Right kidney (tissue), 1 donor: ENCODE measurements at regions not wholly inside any gene's neighbourhood (a gene's known extent, or its start where the extent isn't known, plus 50 kb on each side); places are given as distances from the start of the nearest gene placed in this dataset.

Experiments used
- DNase-seq: peaks from one replicate; pipeline ENCODE4 v3.0.0-alpha.2; 2016

DNA sequence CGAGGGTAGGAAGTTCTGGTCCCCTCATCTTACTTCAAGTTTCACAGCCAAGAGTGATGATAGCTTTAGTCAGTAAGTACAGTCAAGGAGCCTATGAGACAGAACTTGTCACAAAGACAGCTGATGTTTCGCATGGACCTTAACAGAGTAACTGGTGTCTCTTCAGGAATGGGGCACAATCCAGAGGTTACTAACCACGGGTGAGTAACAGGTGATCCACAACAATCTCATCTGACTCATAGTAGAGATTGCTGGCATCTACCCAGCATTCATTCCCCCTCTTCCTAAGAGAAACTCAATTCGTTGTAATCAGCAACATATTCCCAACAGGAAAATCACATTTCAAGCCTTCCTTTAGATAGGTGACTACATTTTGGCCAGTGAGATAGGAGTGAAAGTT is 126.7 kb downstream of the SNX18 start:
- DNase-seq, result no peak

DNA sequence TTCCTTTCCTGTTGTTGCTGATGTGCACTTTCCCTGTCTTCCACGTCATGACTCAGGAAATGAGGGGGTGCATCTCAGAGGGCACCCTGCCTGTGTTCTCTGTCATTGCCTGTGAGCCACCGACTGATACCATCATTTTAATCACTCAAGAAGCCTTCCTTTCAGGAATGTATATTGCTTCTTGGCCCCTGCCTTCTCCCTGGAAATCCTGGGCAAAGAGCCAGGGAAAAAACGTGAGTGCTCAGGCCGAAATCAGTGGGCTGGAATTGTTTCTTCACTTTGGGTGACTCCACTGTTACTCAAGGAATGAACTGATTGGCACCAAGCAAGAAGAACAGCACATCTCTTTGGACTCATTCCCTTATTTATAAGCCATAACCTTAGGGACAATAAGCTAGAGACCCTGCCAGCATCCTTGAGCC is 126.1 kb downstream of the SNX18 start:
- no peak for DNase-seq

- no peak for DNase-seq
Observed at GRCh38 chr5:54639621-54640020, 122.1 kb downstream of the SNX18 start.

DNA sequence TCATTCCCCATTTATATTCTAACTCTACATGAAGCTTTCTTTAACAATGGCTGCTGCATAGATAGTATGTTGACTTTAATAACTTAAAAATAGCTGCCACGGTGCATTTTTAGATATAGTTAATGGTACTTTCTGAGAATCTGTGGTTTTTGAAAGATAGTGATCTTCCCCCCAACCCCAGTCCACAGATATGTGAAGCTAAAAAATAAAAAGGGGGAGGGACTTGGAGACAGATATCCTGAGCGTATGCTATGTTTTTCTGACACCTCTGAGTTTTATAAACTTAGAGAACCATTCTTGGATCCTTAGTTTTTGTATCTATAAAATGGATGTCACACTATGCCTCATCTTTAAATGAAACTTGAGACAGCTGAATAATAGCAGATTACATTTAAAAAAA is 120.5 kb downstream of the SNX18 start:
- no peak for DNase-seq

DNA sequence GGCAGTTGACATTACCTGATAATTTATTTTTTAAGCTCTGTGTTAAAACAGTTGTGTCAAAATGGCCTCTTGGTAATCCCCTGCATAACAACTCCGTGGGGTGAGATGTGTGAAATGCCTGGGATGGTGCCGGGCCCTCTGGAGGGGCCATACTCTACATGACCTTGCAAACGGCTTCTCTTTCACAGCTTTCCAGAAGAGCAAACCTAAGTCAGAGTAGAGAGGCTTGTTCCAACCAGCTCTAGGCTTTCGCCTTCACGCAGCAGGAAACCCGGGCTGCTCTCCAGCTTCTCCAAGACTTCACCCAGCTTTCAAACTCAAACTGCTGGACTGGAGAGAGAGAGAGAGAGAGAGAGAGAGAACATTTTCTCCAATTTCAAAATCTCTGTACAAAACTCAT is 120.1 kb downstream of the SNX18 start:
- no peak for DNase-seq

DNA sequence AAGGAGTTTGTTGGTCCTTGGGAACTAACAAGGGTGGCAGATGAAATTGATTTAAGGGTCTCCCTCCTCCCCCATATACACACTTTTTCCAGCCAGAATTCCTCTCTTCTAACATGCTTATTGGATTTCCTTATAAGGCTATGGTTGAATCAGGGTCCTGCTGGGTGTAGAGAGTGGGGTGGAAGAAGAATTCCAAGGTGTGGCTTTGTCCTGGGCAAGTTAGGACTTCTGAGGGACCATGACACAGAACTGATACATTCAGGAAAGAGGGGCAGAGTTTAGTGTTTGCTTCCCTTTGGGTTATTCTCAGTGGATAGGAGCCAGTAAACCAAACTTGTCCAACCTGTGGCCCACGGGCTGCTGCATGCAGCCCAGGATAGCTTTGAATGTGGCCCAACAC is 116.5 kb downstream of the SNX18 start:
- no peak for DNase-seq

- DNase-seq, result no peak
Observed at GRCh38 chr5:54632131-54632701, 114.7 kb downstream of the SNX18 start.

GRCh38 chr5:54630738-54631359 is 113.3 kb downstream of the SNX18 start:
- no peak for DNase-seq

GRCh38 chr5:54629115-54629514 is 111.6 kb downstream of the SNX18 start:
- DNase-seq, result no peak

GRCh38 chr5:54628050-54628449 is 110.5 kb downstream of the SNX18 start:
- no peak for DNase-seq

- DNase-seq, result no peak
Observed at GRCh38 chr5:54626407-54626806, 108.8 kb downstream of the SNX18 start.

GRCh38 chr5:54624805-54625568 is 107.4 kb downstream of the SNX18 start:
- no peak for DNase-seq

- no peak for DNase-seq
Observed at GRCh38 chr5:54621709-54622108, 104.2 kb downstream of the SNX18 start.

DNA sequence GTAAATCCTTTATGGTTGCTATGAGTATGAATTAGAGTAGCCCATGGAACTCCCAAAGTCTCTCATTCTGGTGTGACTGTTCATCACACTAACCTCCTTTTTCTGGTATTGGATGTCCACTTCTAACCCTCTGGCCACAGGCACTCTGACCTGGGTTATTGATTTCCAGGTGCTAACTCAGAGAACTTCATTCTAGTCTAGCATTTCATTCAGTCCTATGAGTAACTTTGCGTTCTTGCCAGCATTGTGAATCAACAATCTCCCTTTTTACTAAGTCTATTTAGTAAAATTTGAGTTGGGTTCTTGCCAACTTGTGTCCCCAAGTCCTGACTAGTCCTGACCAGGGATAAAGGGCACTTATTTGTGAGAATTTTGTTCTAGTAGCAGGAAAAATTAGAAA is 103.5 kb downstream of the SNX18 start:
- no peak for DNase-seq

DNA sequence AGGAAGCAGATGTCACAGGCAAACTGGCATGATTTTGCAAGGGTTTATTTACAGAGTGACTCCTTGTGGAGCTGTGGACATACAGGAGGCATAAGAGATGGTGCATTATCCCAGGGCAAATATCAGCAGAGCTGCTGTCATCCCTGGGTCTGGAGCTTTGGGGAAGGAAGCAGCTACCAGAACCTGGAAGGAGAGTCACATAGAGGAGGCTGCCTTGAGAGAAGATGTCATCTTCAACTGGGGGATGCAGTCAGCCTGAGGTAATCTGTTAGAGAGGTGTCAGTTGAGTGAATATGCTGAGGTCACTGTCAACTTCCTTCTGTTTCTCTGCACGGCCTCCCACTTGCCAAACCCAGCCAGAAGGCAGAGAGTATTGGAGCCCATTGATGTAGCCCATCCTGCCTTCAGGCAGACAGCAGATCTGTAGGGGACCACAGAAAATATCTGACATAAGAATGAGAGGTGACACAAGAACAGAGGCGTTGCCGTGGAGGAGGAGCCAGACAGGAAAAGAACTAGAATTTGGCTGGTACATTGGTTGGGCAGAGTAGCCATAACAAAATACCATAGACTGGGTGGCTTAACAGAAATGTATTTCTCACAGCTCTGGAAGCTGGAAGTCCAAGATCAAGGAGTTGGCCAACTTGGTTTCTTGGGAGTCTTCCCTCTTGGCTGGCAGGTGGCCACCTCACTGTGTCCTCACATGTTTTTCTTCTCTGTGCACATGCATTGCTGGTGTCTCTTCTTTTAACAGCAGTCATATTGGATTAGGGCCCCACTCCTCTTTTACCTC is 102.8 kb downstream of the SNX18 start:
- no peak for DNase-seq

DNA sequence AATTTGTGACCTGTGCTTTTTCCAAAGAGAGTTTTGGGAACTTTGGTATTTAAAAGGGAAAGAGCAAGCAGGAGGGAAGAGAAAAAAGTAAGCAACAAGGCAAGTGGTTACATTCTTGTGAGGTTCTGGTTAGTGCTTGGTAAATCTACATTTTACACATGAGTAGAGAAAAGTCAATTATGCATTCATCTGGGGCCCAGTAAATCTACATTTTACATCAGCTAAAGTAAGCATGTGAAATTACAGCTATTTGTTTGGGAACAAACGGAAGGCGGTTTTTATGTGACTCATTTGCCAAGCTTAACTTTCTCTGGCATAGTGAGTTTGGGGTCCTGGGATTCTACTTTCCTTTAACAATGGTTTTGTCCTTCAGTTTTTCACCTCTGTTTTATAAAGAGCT is 102.2 kb downstream of the SNX18 start:
- no peak for DNase-seq

DNA sequence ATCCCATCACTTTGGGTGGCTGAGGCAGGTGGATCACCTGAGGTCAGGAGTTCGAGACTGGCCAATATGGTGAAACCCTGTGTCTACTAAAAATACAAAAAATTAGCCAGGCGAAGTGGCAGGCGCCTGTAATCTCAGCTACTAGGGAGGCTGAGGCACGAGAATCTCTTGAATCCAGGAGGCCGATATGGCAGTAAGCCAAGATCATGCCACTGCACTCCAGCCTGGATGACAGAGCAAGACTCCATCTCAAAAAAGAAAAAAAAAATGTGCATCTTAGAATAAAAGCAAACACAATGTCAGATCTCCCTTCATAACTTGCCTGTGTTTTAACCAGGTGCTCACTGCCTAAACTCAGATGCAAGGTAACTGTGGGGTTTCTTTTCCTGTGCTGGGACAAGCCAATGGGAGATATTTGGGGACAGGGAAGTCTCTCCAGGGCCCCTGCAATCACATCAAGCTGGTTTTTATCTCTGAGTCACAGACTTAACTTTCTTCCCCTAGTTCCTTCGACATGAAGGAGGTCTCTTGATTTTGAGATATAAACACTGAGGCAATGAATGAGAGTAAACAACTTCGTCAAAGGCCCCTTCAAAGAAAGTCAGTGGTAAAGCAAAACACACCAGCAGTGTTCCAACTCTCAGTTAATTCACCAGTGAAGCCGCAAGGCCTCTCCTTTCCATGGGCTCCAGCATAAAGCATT is 99.1 kb downstream of the SNX18 start:
- DNase-seq, result no peak

DNA sequence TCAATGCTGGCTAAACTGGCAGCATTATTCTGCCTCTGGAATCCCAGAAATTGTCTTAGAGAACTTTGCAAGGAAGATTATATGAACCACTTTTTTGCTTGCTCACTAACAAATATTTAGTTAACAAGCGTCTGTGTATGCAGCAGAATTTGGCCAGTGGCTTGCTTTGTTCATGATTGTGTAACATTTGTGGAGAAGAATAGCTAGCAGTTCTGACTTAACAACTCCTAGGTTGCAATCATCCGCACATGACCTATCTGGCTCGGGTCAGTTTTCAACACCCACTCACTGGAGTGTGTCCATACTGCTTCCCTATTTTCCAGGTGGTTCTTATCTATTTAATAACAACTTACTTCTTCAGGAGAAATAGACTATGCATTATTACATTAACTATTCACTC is 98.5 kb downstream of the SNX18 start:
- no peak for DNase-seq

GRCh38 chr5:54615381-54615780 is 97.8 kb downstream of the SNX18 start:
- no peak for DNase-seq

GRCh38 chr5:54612711-54613110 is 95.2 kb downstream of the SNX18 start:
- no peak for DNase-seq

- no peak for DNase-seq
Observed at GRCh38 chr5:54611290-54611951, 93.9 kb downstream of the SNX18 start.
